Hepatocyte (in vitro differentiated cells): ENCODE measurements at regions not wholly inside any gene's neighbourhood (a gene's known extent, or its start where the extent isn't known, plus 50 kb on each side); places are given as distances from the start of the nearest gene placed in this dataset.

ENCODE experiments used
- DNase-seq: peaks from one replicate; pipeline ENCODE4 v3.0.0-alpha.2; 2016; ENCODE audit warnings: low spot score
- H2AFZ ChIP-seq: fragments of 200-600 bp; sonication (generic); 2 replicates; pipeline ENCODE4 v1.6.0; 2016; ENCODE audit warnings: antibody characterized with exemption, mild to moderate bottlenecking
- H3K27ac ChIP-seq: fragments of 200-600 bp; sonication (generic); 2 replicates; pipeline ENCODE4 v1.5.1; 2016; ENCODE audit warnings: mild to moderate bottlenecking
- H3K27me3 ChIP-seq: fragments of 200-600 bp; sonication (generic); 2 replicates; pipeline ENCODE4 v1.6.1; 2016
- H3K36me3 ChIP-seq: fragments of 200-600 bp; sonication (generic); replicated peaks from 2 replicates; pipeline ENCODE4 v1.5.1; 2016; ENCODE audit warnings: low read depth; ENCODE audit not compliant: insufficient read depth
- H3K4me1 ChIP-seq: fragments of 200-600 bp; sonication (generic); 2 replicates; pipeline ENCODE4 v1.5.1; 2016; ENCODE audit warnings: mild to moderate bottlenecking, moderate library complexity; ENCODE audit not compliant: insufficient read depth
- H3K4me2 ChIP-seq: fragments of 200-600 bp; sonication (generic); 2 replicates; pipeline ENCODE4 v1.6.0; 2016
- H3K4me3 ChIP-seq: fragments of 200-600 bp; sonication (generic); 2 replicates; pipeline ENCODE4 v1.5.1; 2016; ENCODE audit warnings: mild to moderate bottlenecking
- H3K79me2 ChIP-seq: fragments of 200-600 bp; sonication (generic); 2 replicates; pipeline ENCODE4 v1.6.0; 2017; ENCODE audit warnings: mild to moderate bottlenecking
- H3K9me2 ChIP-seq: fragments of 200-600 bp; sonication (generic); replicated peaks from 2 replicates; pipeline ENCODE4 v1.6.0; 2017; ENCODE audit warnings: mild to moderate bottlenecking; ENCODE audit not compliant: insufficient read depth
- H3K9me3 ChIP-seq: fragments of 200-600 bp; sonication (generic); 2 replicates; pipeline ENCODE4 v1.5.1; 2016; ENCODE audit warnings: low read depth, mild to moderate bottlenecking
- H4K20me1 ChIP-seq: fragments of 200-600 bp; sonication (generic); 2 replicates; pipeline ENCODE4 v1.6.0; 2016; ENCODE audit warnings: mild to moderate bottlenecking; ENCODE audit not compliant: insufficient read depth, poor library complexity, severe bottlenecking
- CTCF ChIP-seq: fragments of 200-600 bp; sonication (generic); IDR thresholded peaks from 2 replicates; pipeline ENCODE4 v1.5.1; 2016; ENCODE audit warnings: antibody characterized with exemption, mild to moderate bottlenecking; ENCODE audit not compliant: poor library complexity
- EZH2 ChIP-seq: fragments of 200-600 bp; sonication (generic); IDR thresholded peaks from 2 replicates; pipeline ENCODE4 v1.6.1; 2016; ENCODE audit warnings: antibody characterized with exemption, mild to moderate bottlenecking, borderline replicate concordance
- EZH2phosphoT487 ChIP-seq: fragments of 200-600 bp; sonication (generic); IDR thresholded peaks from one replicate; pipeline ENCODE4 v1.6.1; 2018; ENCODE audit warnings: antibody characterized with exemption, mild to moderate bottlenecking, low read depth, moderate library complexity; ENCODE audit not compliant: unreplicated experiment, severe bottlenecking
- WGBS: methylation state at CpG from one replicate; pipeline ENCODE4 v1.1.6; 2016; ENCODE audit warnings: low lambda C conversion rate; ENCODE audit errors: missing lambda C conversion rate; 5-methylcytosine and 5-hydroxymethylcytosine counted together

DNA sequence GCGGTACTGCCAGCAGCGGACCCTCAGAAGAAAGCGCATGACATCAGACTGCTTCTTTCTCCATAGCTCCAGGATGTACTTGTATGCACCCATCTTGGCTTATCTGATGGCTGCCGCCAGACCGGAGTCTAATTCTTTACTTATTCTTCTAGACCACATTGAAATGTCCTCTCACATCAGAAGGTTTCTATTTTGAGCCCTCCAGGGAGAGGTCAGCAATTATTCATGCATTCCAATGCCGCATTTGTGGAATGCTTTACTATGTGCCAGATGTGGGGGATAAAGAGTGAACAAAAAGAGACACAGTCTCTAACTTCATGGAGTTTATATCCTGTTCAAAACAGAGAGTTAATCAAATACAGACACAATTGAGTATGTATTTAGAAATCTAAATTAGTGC, 230.1 kb downstream of the MIAT start:
- H3K36me3 ChIP-seq, result no peaks in the 10 kb centered on the region
- no peaks in the 10 kb centered on the region for H4K20me1 ChIP-seq
- H3K79me2 ChIP-seq, result no peaks in the 10 kb centered on the region
- DNase-seq, result peak; percentile 24
- no peaks in the 10 kb centered on the region for H3K27me3 ChIP-seq
- no peaks in the 10 kb centered on the region for H3K4me1 ChIP-seq
- H3K4me3 ChIP-seq, result no peak overlapping the region
- no peak overlapping the region for H2AFZ ChIP-seq
- TF ChIP-seq EZH2 (no peak), CTCF (no peak), EZH2phosphoT487 (no peak)
- no peaks in the 10 kb centered on the region for H3K9me2 ChIP-seq
- H3K27ac ChIP-seq, result no peak overlapping the region
- H3K4me2 ChIP-seq, result no peak overlapping the region
- no peaks in the 10 kb centered on the region for H3K9me3 ChIP-seq
- WGBS, result 59% methylated on average over 6 of the region's 6 CpGs

DNA sequence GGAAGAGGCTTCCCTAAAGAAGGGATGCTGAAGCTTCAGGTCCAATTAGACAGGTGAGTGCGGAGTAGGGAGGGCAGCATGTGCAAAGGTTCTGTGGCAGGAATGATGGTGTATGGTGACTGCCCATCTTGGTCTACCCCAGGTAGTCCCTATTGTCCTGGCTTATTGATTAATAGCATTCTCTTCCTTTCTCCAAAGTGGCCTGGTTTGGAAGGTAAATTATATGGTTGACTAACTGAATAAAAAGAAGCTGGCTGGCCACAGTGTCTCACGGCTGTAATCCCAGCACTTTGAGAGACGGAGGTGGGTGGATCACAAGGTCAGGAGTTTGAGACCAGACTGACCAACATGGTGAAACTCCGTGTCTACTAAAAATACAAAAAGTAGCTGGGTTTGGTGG, 230.5 kb downstream of the MIAT start:
- Histone ChIP-seq H3K4me3 (no peak overlapping the region), H2AFZ (no peak overlapping the region), H3K27me3 (no peaks in the 10 kb centered on the region), H3K27ac (no peak overlapping the region), H3K4me2 (no peak overlapping the region), H3K79me2 (no peaks in the 10 kb centered on the region), H3K36me3 (no peaks in the 10 kb centered on the region), H3K9me3 (no peaks in the 10 kb centered on the region), H4K20me1 (no peaks in the 10 kb centered on the region), H3K4me1 (no peaks in the 10 kb centered on the region), H3K9me2 (no peaks in the 10 kb centered on the region)
- TF ChIP-seq EZH2 (no peak), CTCF (no peak), EZH2phosphoT487 (no peak)
- 90% methylated on average over 4 of the region's 4 CpGs for WGBS
- no peak for DNase-seq

DNA sequence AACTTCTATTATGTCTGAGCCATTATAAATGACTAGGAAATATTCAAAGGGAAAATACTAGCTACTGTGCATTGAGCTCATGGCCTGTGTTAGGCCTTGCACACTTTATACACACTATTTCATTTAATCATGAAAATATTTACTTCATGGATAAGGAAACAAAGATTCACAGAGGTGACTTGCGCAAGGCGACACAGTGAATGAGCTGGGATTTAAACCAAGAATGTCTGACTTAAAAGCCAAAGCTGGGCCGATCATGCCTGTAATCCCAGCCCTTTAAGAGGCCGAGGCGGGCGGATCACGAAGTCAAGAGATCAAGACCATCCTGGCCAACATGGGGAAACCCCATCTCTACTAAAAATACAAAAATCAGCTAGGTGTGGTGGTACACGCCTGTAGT, 231.5 kb downstream of the MIAT start:
- Histone ChIP-seq H3K9me2 (no peaks in the 10 kb centered on the region), H3K4me3 (no peak overlapping the region), H3K9me3 (no peaks in the 10 kb centered on the region), H3K79me2 (no peaks in the 10 kb centered on the region), H2AFZ (no peak overlapping the region), H3K4me1 (peaks cover under 1% of the 10 kb centered on the region), H3K27ac (no peak overlapping the region), H3K27me3 (no peaks in the 10 kb centered on the region), H3K4me2 (no peak overlapping the region), H3K36me3 (no peaks in the 10 kb centered on the region), H4K20me1 (no peaks in the 10 kb centered on the region)
- TF ChIP-seq EZH2 (no peak), EZH2phosphoT487 (no peak), CTCF (no peak)
- WGBS, result 84% methylated on average over 8 of the region's 8 CpGs
- no peak for DNase-seq

- Histone ChIP-seq H3K4me2 (no peak overlapping the region), H3K4me1 (peaks cover 8% of the 10 kb centered on the region), H3K9me3 (no peaks in the 10 kb centered on the region), H4K20me1 (no peaks in the 10 kb centered on the region), H3K4me3 (no peak overlapping the region), H3K79me2 (no peaks in the 10 kb centered on the region), H3K27ac (no peak overlapping the region), H2AFZ (no peak overlapping the region), H3K27me3 (no peaks in the 10 kb centered on the region), H3K9me2 (no peaks in the 10 kb centered on the region), H3K36me3 (no peaks in the 10 kb centered on the region)
- WGBS, result 72% methylated on average over 7 of the region's 7 CpGs
- DNase-seq, result no peak
- TF ChIP-seq CTCF (no peak), EZH2 (no peak), EZH2phosphoT487 (no peak)
Observed at GRCh38 chr22:26889802-26890201, 232.4 kb downstream of the MIAT start.
